ENCODE measurements at regions not wholly inside any gene's neighbourhood (a gene's known extent, or its start where the extent isn't known, plus 50 kb on each side); places are given as distances from the start of the nearest gene placed in this dataset.
A peak's percentile ranks its signal among the peaks of the same experiment; 100 is the strongest.

DNA sequence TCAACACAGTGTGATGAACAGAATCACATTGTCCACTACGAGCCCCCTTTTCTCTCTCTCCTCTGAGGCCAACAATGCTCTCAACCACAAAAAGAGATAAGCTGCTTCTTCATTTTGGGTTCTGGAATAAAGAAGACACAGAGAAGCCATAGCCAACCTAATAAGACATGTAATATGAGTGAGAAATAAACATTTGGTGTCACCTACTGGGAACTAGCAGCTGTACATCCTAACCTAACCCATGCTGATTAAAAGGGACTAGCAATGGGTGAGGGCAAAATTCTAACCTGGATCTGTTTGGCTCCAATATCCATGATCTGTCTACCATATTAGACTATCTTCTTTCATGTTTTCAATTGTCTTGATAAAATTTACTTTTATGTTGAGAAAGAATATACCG is 369.1 kb upstream of the MARCKS start:
- no peaks in the 10 kb centered on the region for H3K36me3 Mint-ChIP-seq (ENCODE audit: low read depth, unreplicated experiment)
- no peak overlapping the region for H3K4me3 Mint-ChIP-seq (ENCODE audit: unreplicated experiment)
- Histone ChIP-seq H2AFZ (ENCODE audit: low read depth, low read length) (no peak overlapping the region), H3K79me2 (ENCODE audit: insufficient read depth, low read length) (no peaks in the 10 kb centered on the region), H3K27ac (ENCODE audit: low read depth, low read length) (no peak overlapping the region), H3K9me3 (ENCODE audit: insufficient read depth, low read depth, low read length) (no peaks in the 10 kb centered on the region), H3K36me3 (ENCODE audit: insufficient read depth, low read length) (no peaks in the 10 kb centered on the region), H4K20me1 (ENCODE audit: insufficient read depth, low read length) (no peaks in the 10 kb centered on the region), H3K9ac (ENCODE audit: low read length) (no peak overlapping the region), H3K4me2 (ENCODE audit: low read length) (no peak overlapping the region), H3K4me3 (ENCODE audit: insufficient read depth, low read depth, low read length) (no peak overlapping the region), H3K4me1 (ENCODE audit: insufficient read depth, low read length) (no peaks in the 10 kb centered on the region), H3K27me3 (ENCODE audit: insufficient read depth, low read length) (no peaks in the 10 kb centered on the region)
- H3K4me1 Mint-ChIP-seq (ENCODE audit: low read depth, unreplicated experiment) = no peaks in the 10 kb centered on the region
- H3K9me3 Mint-ChIP-seq (ENCODE audit: unreplicated experiment) = no peaks in the 10 kb centered on the region
- no peaks in the 10 kb centered on the region for H3K27me3 Mint-ChIP-seq (ENCODE audit: low read depth, unreplicated experiment)
- DNase-seq (ENCODE audit: low read depth) (no peak), FAIRE-seq (no peak)
- H3K27ac Mint-ChIP-seq (ENCODE audit: unreplicated experiment) = no peak overlapping the region
- no peak for TF ChIP-seq EZH2 (IDR thresholded peaks at IDR 0.05; ENCODE audit: insufficient read depth, low read length)
- TF ChIP-seq, protein P1, sequence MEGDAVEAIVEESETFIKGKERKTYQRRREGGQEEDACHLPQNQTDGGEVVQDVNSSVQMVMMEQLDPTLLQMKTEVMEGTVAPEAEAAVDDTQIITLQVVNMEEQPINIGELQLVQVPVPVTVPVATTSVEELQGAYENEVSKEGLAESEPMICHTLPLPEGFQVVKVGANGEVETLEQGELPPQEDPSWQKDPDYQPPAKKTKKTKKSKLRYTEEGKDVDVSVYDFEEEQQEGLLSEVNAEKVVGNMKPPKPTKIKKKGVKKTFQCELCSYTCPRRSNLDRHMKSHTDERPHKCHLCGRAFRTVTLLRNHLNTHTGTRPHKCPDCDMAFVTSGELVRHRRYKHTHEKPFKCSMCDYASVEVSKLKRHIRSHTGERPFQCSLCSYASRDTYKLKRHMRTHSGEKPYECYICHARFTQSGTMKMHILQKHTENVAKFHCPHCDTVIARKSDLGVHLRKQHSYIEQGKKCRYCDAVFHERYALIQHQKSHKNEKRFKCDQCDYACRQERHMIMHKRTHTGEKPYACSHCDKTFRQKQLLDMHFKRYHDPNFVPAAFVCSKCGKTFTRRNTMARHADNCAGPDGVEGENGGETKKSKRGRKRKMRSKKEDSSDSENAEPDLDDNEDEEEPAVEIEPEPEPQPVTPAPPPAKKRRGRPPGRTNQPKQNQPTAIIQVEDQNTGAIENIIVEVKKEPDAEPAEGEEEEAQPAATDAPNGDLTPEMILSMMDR (IDR thresholded peaks at IDR 0.05; ENCODE audit: insufficient read depth, low read depth, low read length) = no peak

DNA sequence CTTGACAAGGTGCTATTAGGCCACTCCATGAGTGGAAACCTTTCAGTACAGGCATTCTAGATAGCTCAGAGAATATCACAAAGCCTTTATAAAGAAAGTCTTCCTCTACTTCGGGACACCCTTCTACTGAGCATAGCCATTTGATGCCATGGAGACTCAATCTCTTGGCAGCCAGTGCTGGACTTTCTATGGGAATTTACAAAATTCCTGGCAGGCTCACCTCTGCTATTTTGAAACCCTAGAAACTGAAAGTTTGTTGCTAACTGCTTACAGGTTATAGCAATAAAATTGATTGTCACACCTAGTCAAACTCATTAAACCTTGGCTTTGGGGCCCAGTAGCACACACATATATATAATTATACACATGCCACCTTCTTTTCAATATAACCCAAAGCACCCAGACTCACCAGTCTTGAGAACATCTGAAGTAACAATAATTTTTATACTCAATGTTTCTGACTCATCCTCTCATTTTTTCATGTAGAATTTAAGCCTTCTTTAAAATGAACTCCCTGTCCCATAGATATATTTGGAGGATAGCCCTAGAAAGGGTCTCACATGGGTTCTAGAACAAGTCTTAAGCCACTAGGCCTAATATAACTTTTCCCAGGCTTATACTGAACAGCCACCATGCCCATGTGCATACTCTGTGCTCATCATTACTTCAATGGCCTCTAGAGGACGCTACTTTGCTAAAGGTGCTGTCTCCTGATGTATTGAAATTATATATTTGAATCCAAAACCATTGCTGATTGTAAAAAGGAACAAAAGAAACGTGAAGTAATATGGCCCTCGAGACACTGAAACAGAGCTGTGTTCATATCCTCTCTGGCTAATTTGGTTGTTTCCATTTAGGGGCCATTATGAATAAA is 368.1 kb upstream of the MARCKS start:
- no peaks in the 10 kb centered on the region for H4K20me1 ChIP-seq (ENCODE audit: insufficient read depth, low read length)
- TF ChIP-seq, protein P1 (IDR thresholded peaks at IDR 0.05; ENCODE audit: insufficient read depth, low read depth, low read length) = no peak
- TF ChIP-seq EZH2 (IDR thresholded peaks at IDR 0.05; ENCODE audit: insufficient read depth, low read length) = no peak
- H3K27me3 ChIP-seq (ENCODE audit: insufficient read depth, low read length) = no peaks in the 10 kb centered on the region
- no peak overlapping the region for H2AFZ ChIP-seq (ENCODE audit: low read depth, low read length)
- H3K4me1 ChIP-seq (ENCODE audit: insufficient read depth, low read length) = no peaks in the 10 kb centered on the region
- DNase-seq (ENCODE audit: low read depth) (no peak), FAIRE-seq (peak; percentile 37)
- H3K79me2 ChIP-seq (ENCODE audit: insufficient read depth, low read length) = no peaks in the 10 kb centered on the region
- Mint-ChIP-seq H3K27ac (ENCODE audit: unreplicated experiment) (no peak overlapping the region), H3K4me1 (ENCODE audit: low read depth, unreplicated experiment) (no peaks in the 10 kb centered on the region), H3K27me3 (ENCODE audit: low read depth, unreplicated experiment) (no peaks in the 10 kb centered on the region), H3K4me3 (ENCODE audit: unreplicated experiment) (no peak overlapping the region), H3K36me3 (ENCODE audit: low read depth, unreplicated experiment) (no peaks in the 10 kb centered on the region), H3K9me3 (ENCODE audit: unreplicated experiment) (no peaks in the 10 kb centered on the region)
- no peak overlapping the region for H3K4me2 ChIP-seq (ENCODE audit: low read length)
- H3K27ac ChIP-seq (ENCODE audit: low read depth, low read length) = no peak overlapping the region
- no peak overlapping the region for H3K4me3 ChIP-seq (ENCODE audit: insufficient read depth, low read depth, low read length)
- no peak overlapping the region for H3K9ac ChIP-seq (ENCODE audit: low read length)
- no peaks in the 10 kb centered on the region for H3K9me3 ChIP-seq (ENCODE audit: insufficient read depth, low read depth, low read length)
- no peaks in the 10 kb centered on the region for H3K36me3 ChIP-seq (ENCODE audit: insufficient read depth, low read length)
